CD14-positive monocyte (primary cell): ENCODE measurements at regions not wholly inside any gene's neighbourhood (a gene's known extent, or its start where the extent isn't known, plus 50 kb on each side); places are given as distances from the start of the nearest gene placed in this dataset.

Experiments
- DNase-seq, 3 donors: peaks; one replicate each; pipeline ENCODE4 v3.0.0-alpha.2; 2011 to 2022
- H2AFZ ChIP-seq: 2 replicates; pipeline ENCODE4 v1.6.0; 2012; ENCODE audit warnings: mild to moderate bottlenecking, low read depth, low read length, inconsistent platforms; ENCODE audit not compliant: insufficient read depth, poor library complexity, severe bottlenecking
- H3K27ac ChIP-seq, 2 donors: 1 replicate in 1 of 2; 2 replicates in 1 of 2; pipeline ENCODE4 v1.5.1; 2012 to 2013; ENCODE audit warnings: low read length in 2 of 2, control low read depth in 1 of 2, inconsistent platforms in 1 of 2, low read depth in 1 of 2, mild to moderate bottlenecking in 1 of 2
- H3K27me3 ChIP-seq, 2 donors: one replicate each; pipeline versions ENCODE4 v1.6.0 to v1.6.1; 2011 to 2013; ENCODE audit warnings: low read length in 2 of 2; ENCODE audit not compliant: control insufficient read depth in 2 of 2, insufficient read depth in 2 of 2
- H3K36me3 ChIP-seq, 2 donors: replicated peaks in 1 of 2; 1 replicate in 1 of 2; 2 replicates in 1 of 2; pipeline versions ENCODE4 v1.5.1 to v1.6.1; 2012 to 2013; ENCODE audit warnings: low read length in 2 of 2, control low read depth in 1 of 2, inconsistent platforms in 1 of 2, mild to moderate bottlenecking in 1 of 2; ENCODE audit not compliant: insufficient read depth in 2 of 2, control insufficient read depth in 1 of 2
- H3K4me1 ChIP-seq, 2 donors: 1 replicate in 1 of 2; 2 replicates in 1 of 2; pipeline versions ENCODE4 v1.5.1 to v1.6.1; 2012 to 2013; ENCODE audit warnings: low read length in 2 of 2, control low read depth in 1 of 2, inconsistent platforms in 1 of 2, mild to moderate bottlenecking in 1 of 2, moderate library complexity in 1 of 2; ENCODE audit not compliant: insufficient read depth in 2 of 2, control insufficient read depth in 1 of 2
- H3K4me2 ChIP-seq: replicated peaks from 2 replicates; pipeline ENCODE3; 2012; ENCODE audit warnings: low read length, moderate library complexity, mild to moderate bottlenecking; ENCODE audit not compliant: poor library complexity, severe bottlenecking; ENCODE audit errors: extremely low read depth
- H3K4me3 ChIP-seq, 3 experiments: fragments of 200-600 bp in 1 of 3; sonication (generic) in 1 of 3; replicated peaks in 1 of 3; 1 replicate in 2 of 3; 2 replicates in 1 of 3; pipeline ENCODE4 v1.5.1; 2011 to 2013; ENCODE audit warnings: low read length in 3 of 3, mild to moderate bottlenecking in 3 of 3, control low read depth in 2 of 3, low read depth in 2 of 3, inconsistent platforms in 1 of 3, moderate library complexity in 1 of 3
- H3K79me2 ChIP-seq: 2 replicates; pipeline ENCODE4 v1.6.0; 2012; ENCODE audit warnings: mild to moderate bottlenecking, control low read depth, inconsistent platforms, low read length, moderate library complexity; ENCODE audit not compliant: insufficient read depth
- H3K9ac ChIP-seq: 2 replicates; pipeline ENCODE4 v1.6.0; 2017; ENCODE audit warnings: low read length, mild to moderate bottlenecking; ENCODE audit not compliant: insufficient read depth, poor library complexity, severe bottlenecking
- H3K9me3 ChIP-seq, 2 donors: replicated peaks in 1 of 2; 1 replicate in 1 of 2; 2 replicates in 1 of 2; pipeline versions ENCODE4 v1.5.1 to v1.6.1; 2012 to 2013; ENCODE audit warnings: low read length in 2 of 2, control low read depth in 1 of 2; ENCODE audit not compliant: control insufficient read depth in 1 of 2, insufficient read depth in 1 of 2
- H4K20me1 ChIP-seq: 2 replicates; pipeline ENCODE4 v1.6.0; 2012; ENCODE audit warnings: mild to moderate bottlenecking, low read length, control low read depth, moderate library complexity; ENCODE audit not compliant: insufficient read depth
- H3K27ac Mint-ChIP-seq, 7 donors: one replicate each; pipeline ENCODE4 v1.8.0; 2020; ENCODE audit warnings: mild to moderate bottlenecking in 7 of 7, mixed read lengths in 7 of 7, moderate library complexity in 6 of 7, inconsistent platforms in 2 of 7
- H3K27me3 Mint-ChIP-seq, 3 donors: one replicate each; pipeline ENCODE4 v1.8.0; 2021 to 2022; ENCODE audit warnings: low read depth in 3 of 3, mild to moderate bottlenecking in 3 of 3, mixed read lengths in 3 of 3, moderate library complexity in 3 of 3, inconsistent platforms in 1 of 3
- H3K36me3 Mint-ChIP-seq, 2 donors: one replicate each; pipeline ENCODE4 v1.8.0; 2020; ENCODE audit warnings: mixed read lengths in 2 of 2, inconsistent platforms in 1 of 2, mild to moderate bottlenecking in 1 of 2
- H3K4me1 Mint-ChIP-seq: one replicate; pipeline ENCODE4 v1.8.0; 2020; ENCODE audit warnings: mild to moderate bottlenecking, mixed read lengths
- H3K4me3 Mint-ChIP-seq, 2 donors: one replicate each; pipeline ENCODE4 v1.8.0; 2020; ENCODE audit warnings: mild to moderate bottlenecking in 2 of 2, mixed read lengths in 2 of 2, moderate library complexity in 1 of 2
- H3K9me3 Mint-ChIP-seq, 7 donors: one replicate each; pipeline ENCODE4 v1.8.0; 2020 to 2022; ENCODE audit warnings: mixed read lengths in 7 of 7, mild to moderate bottlenecking in 6 of 7, moderate library complexity in 6 of 7, inconsistent platforms in 2 of 7
- CTCF ChIP-seq: fragments of 200-600 bp; IDR thresholded peaks from one replicate; pipeline ENCODE4 v1.8.0; 2022; ENCODE audit warnings: antibody characterized with exemption, mild to moderate bottlenecking
- WGBS: methylation state at CpG from one replicate; pipeline ENCODE4 v1.1.5; 2013; ENCODE audit warnings: missing lambda C conversion rate; ENCODE audit not compliant: insufficient coverage; 5-methylcytosine and 5-hydroxymethylcytosine counted together
- intact Hi-C, 2 donors: fragments of 100-400 bp; cut with micrococcal nuclease; formaldehyde crosslinking; loops; one replicate each; pipeline versions ENCODE4 v1.15.0 to v1.15.1; 2023

DNA sequence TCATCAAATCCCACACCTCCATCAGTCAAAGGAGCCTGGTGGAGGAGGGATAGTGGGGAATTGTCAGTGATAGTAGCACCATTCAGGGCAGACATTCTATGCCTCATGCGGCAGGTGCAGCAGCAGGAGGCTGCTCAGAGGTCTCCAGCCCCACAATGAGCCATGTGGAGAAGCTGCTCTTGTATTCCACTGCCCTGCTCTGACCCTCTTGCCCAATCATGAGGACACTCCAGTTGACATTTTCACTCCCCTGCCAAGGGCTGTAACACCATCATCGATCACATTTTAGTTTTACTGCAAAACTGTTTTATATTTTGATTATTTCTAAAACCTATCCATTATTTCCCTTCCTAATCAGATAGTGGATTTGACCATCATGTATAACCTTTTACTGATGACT is 487.6 kb upstream of the KLHL29 start:
- Histone ChIP-seq H2AFZ (no peak overlapping the region), H3K9ac (no peak overlapping the region), H3K27ac (no peak overlapping the region), H3K36me3 (no peaks in the 10 kb centered on the region), H4K20me1 (no peaks in the 10 kb centered on the region), H3K27me3 (no peaks in the 10 kb centered on the region), H3K4me3 (no peak overlapping the region), H3K79me2 (no peaks in the 10 kb centered on the region), H3K4me1 (no peaks in the 10 kb centered on the region), H3K4me2 (no peak overlapping the region), H3K9me3 (no peaks in the 10 kb centered on the region)
- intact Hi-C loops, result no loop called here
- Mint-ChIP-seq H3K27ac (no peak overlapping the region), H3K4me3 (no peak overlapping the region), H3K4me1 (no peaks in the 10 kb centered on the region), H3K36me3 (no peaks in the 10 kb centered on the region), H3K27me3 (no peaks in the 10 kb centered on the region), H3K9me3 (peaks cover 0 to 5% (median 0%) of the 10 kb centered on the region in 7 donors)
- DNase-seq, result no peak
- WGBS, result no CpG with 5 or more reads among the region's 2 CpGs
- no peak for TF ChIP-seq CTCF

GRCh38 chr2:22900674-22901073 is 484.3 kb upstream of the KLHL29 start:
- H3K4me1 ChIP-seq, result no peaks in the 10 kb centered on the region
- no peaks in the 10 kb centered on the region for H3K4me1 Mint-ChIP-seq
- H3K9me3 Mint-ChIP-seq, result no peaks in the 10 kb centered on the region
- H3K9me3 ChIP-seq, result no peaks in the 10 kb centered on the region
- no peak overlapping the region for H3K4me3 ChIP-seq
- no peaks in the 10 kb centered on the region for H4K20me1 ChIP-seq
- no peak overlapping the region for H2AFZ ChIP-seq
- WGBS, result no CpG with 5 or more reads among the region's 2 CpGs
- H3K9ac ChIP-seq, result no peak overlapping the region
- DNase-seq, result no peak
- H3K27ac ChIP-seq, result no peak overlapping the region
- H3K27ac Mint-ChIP-seq, result no peak overlapping the region
- H3K79me2 ChIP-seq, result no peaks in the 10 kb centered on the region
- H3K27me3 ChIP-seq, result no peaks in the 10 kb centered on the region
- intact Hi-C loops, result no loop called here
- peaks cover 0 to 3% (median 0%) of the 10 kb centered on the region in 3 donors for H3K27me3 Mint-ChIP-seq
- H3K4me2 ChIP-seq, result no peak overlapping the region
- H3K36me3 Mint-ChIP-seq, result no peaks in the 10 kb centered on the region
- H3K4me3 Mint-ChIP-seq, result no peak overlapping the region
- TF ChIP-seq CTCF, result no peak
- no peaks in the 10 kb centered on the region for H3K36me3 ChIP-seq
